Cardiac fibroblast (primary cell): ENCODE measurements at regions not wholly inside any gene's neighbourhood (a gene's known extent, or its start where the extent isn't known, plus 50 kb on each side); places are given as distances from the start of the nearest gene placed in this dataset.
A peak's percentile ranks its signal among the peaks of the same experiment; 100 is the strongest.

Experiments used
- DNase-seq, 2 donors: peaks; one replicate each; pipeline versions ENCODE4 v3.0.0 to v3.0.0-alpha.2; 2010; ENCODE audit warnings: low read depth in 2 of 2
- H3K4me3 ChIP-seq, 2 donors: replicated peaks in 1 of 2; 1 replicate in 1 of 2; 2 replicates in 1 of 2; pipeline ENCODE4 v1.5.1; 2011; ENCODE audit warnings: low read depth in 2 of 2, low read length in 2 of 2, mild to moderate bottlenecking in 2 of 2, moderate library complexity in 1 of 2
- CTCF ChIP-seq: IDR thresholded peaks from one replicate; pipeline ENCODE4 v1.5.1; 2011; ENCODE audit warnings: low read depth, mild to moderate bottlenecking, low read length, inconsistent platforms

- DNase-seq: no peak
- TF ChIP-seq CTCF: no peak
- H3K4me3 ChIP-seq: no peak overlapping the region
Observed at GRCh38 chr9:115200711-115201505, 83.0 kb upstream of the TNC start.

GRCh38 chr9:115202181-115202580 is 84.2 kb upstream of the TNC start:
- DNase-seq: no peak
- no peak overlapping the region for H3K4me3 ChIP-seq
- TF ChIP-seq CTCF: no peak

- peak in 1 of 2 donors; percentile 80 for DNase-seq
- no peak overlapping the region for H3K4me3 ChIP-seq
- no peak for TF ChIP-seq CTCF
Observed at GRCh38 chr9:115202960-115203751, 85.2 kb upstream of the TNC start.

GRCh38 chr9:115204904-115205453 is 87.0 kb upstream of the TNC start:
- no peak overlapping the region for H3K4me3 ChIP-seq
- peak; percentile 31 to 86 for DNase-seq
- TF ChIP-seq CTCF: no peak

- DNase-seq: no peak
- H3K4me3 ChIP-seq: no peak overlapping the region
- no peak for TF ChIP-seq CTCF
Observed at GRCh38 chr9:115207003-115207836, 89.3 kb upstream of the TNC start.

GRCh38 chr9:115208501-115208900 is 90.5 kb upstream of the TNC start:
- DNase-seq: no peak
- no peak for TF ChIP-seq CTCF
- no peak overlapping the region for H3K4me3 ChIP-seq
